WI38 (cell line): ENCODE measurements at regions not wholly inside any gene's neighbourhood (a gene's known extent, or its start where the extent isn't known, plus 50 kb on each side); places are given as distances from the start of the nearest gene placed in this dataset.

ENCODE experiments used
- H3K4me3 ChIP-seq: 2 replicates; pipeline ENCODE4 v1.5.1; 2011; ENCODE audit warnings: low read depth, mild to moderate bottlenecking, control low read depth, low read length
- TF ChIP-seq, protein P1 (sequence below): IDR thresholded peaks from 2 replicates; pipeline ENCODE4 v1.5.1; 2012; ENCODE audit warnings: low read depth, mild to moderate bottlenecking, control low read depth, low read length

DNA sequence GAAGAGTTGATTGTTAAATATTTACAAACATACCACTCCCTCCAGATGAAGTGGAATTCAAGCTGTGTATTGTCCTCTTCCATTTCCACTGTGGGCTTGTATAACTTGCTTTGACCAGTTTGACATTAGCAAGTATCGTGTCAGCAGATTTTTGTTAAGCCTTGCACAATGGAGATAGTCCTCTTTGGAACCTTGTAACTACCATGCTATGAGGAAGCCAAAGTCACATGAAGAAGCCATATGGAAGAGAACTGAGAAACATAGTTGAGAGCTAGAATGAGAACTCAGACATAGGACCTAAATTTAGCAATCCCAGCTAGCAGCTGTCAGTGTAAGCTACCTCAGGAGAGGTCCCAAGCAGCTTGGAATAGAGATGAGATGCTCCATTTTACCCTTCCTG is 889.2 kb downstream of the PDCD6IP start:
- no peak overlapping the region for H3K4me3 ChIP-seq
- TF ChIP-seq, protein P1, sequence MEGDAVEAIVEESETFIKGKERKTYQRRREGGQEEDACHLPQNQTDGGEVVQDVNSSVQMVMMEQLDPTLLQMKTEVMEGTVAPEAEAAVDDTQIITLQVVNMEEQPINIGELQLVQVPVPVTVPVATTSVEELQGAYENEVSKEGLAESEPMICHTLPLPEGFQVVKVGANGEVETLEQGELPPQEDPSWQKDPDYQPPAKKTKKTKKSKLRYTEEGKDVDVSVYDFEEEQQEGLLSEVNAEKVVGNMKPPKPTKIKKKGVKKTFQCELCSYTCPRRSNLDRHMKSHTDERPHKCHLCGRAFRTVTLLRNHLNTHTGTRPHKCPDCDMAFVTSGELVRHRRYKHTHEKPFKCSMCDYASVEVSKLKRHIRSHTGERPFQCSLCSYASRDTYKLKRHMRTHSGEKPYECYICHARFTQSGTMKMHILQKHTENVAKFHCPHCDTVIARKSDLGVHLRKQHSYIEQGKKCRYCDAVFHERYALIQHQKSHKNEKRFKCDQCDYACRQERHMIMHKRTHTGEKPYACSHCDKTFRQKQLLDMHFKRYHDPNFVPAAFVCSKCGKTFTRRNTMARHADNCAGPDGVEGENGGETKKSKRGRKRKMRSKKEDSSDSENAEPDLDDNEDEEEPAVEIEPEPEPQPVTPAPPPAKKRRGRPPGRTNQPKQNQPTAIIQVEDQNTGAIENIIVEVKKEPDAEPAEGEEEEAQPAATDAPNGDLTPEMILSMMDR, result no peak

DNA sequence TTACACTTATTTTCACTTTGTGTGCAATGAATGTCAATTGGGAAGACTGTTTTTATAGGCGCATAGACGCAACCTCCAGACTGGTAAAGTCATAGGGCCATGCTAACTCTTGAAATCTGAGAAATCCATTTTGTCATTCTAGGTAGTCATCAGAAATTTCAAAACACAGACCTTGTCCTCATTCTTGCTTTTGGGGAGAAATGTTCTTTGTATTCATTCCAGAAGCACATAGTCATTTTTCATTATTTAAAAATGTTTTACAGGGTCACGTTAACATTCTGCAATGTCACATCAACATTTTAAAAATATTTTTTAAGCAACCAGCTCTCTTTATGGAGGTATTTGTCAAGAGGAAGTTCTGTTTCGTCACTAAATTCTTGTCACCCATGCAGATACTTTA is 898.4 kb downstream of the PDCD6IP start:
- no peak overlapping the region for H3K4me3 ChIP-seq
- TF ChIP-seq, protein P1, result no peak

DNA sequence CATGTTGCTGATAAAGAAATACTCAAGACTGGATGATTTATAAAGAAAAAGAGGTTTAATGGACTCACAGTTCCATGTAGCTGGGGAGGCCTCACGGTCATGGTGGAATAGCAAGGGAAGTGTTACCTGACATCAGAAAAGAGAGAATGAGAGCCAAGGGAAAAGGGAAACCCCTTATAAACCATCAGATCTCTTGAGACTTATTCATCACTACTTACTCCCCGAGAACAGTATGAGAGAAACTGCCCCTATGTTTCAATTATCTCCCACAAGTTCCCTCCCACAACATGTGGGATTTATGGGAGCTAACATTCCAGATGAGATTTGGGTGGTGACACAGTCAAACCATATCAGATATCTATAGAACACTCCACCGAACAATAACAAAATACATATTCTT is 904.6 kb downstream of the PDCD6IP start:
- H3K4me3 ChIP-seq, result no peak overlapping the region
- TF ChIP-seq, protein P1, result no peak

DNA sequence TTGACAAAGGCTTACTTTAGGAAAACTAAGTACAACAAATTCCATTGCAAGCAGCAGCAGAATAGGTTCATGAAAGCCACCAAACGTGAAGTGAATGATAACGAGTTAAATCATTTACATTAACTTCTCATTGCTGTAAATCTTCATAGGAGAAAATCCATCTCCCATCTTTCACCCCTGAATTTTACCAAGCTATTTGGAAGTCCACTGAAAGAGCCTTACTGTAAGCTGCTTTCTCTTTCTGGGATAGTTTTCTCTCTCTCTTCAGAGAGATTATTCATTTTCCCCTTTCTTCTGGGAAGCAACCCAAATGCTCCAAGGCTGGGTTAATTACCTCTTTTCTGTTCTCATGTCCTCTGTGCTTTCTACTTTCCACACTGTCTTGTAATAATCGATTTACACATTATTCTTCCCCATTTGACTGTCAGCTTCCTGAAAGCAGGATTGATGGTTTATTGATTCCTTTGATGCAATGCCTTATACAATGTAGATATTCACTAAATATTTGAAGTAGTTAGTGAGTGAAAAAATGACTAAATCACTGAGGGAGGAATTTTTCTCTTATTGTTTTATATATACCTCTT is 914.3 kb upstream of the ARPP21 start:
- TF ChIP-seq, protein P1, result no peak
- H3K4me3 ChIP-seq, result no peak overlapping the region

DNA sequence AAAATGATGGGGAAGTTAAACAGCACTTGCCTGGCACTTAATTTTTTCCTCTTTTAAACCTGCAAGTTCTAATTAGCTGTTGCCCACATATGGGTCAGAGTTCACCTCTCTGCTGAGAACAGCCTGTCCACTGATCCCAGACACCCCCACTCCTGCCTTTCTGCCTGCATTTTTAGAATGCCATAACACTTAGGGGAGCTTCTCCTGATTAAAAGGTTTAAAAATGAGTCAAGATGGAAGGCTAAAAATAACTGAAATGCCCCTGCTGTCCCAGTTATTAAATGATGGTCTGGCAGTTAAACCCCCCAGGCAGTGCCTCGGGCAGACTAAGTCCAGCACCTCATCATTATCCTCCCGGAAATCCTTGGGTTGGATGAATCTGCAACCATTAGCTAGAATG is 913.6 kb upstream of the ARPP21 start:
- TF ChIP-seq, protein P1, result no peak
- no peak overlapping the region for H3K4me3 ChIP-seq

DNA sequence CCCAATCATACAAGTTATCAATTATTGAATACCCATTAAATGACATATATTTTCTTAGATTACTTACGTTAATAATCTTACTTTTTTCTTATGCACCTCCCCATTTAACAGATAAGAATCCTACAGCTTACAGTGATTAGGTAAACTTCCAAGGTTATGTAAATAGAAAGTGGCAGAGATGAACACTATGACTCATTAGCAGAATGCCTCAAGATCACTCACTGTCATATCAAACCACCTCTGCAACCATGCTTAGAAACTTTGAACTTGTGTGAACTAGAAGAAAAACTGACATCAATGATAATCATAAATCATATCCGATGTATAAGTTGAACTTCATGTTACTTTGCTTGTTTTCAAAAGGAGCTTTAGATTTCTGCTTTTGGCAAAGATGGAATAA is 911.6 kb upstream of the ARPP21 start:
- TF ChIP-seq, protein P1, result no peak
- H3K4me3 ChIP-seq, result no peak overlapping the region

DNA sequence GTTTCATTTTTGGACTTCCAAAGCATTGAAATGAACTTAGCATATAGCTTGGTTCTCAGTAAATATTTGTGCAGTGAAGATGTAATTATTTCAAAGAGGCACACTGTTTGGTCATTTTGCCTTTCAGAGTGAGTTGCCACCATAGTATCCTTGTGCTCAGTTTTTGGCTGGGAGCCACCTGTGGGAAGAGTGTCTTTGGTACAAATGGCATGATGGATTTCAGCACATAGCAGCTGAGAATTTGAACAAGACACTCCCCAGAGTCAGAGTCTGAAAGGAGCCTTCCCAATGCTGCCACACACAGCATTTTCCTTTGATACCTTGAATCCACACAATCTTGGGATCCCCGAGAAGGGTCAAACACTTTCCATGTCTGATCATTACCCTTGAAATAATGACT is 897.2 kb upstream of the ARPP21 start:
- no peak overlapping the region for H3K4me3 ChIP-seq
- TF ChIP-seq, protein P1, result no peak
